Thyroid gland (tissue), 4 donors: ENCODE measurements at regions not wholly inside any gene's neighbourhood (a gene's known extent, or its start where the extent isn't known, plus 50 kb on each side); places are given as distances from the start of the nearest gene placed in this dataset.

Experiments
- DNase-seq, 2 donors: peaks; one replicate each; pipeline ENCODE4 v3.0.0-alpha.2; 2019
- H3K27ac ChIP-seq, 3 donors: fragments of 200-600 bp; sonication (generic); 1 replicate in 2 of 3; 2 replicates in 1 of 3; pipeline ENCODE4 v1.5.1; 2016 to 2019; ENCODE audit warnings: mild to moderate bottlenecking in 1 of 3, moderate library complexity in 1 of 3
- H3K27me3 ChIP-seq: fragments of 200-600 bp; sonication (generic); one replicate; pipeline ENCODE4 v1.5.1; 2019
- H3K36me3 ChIP-seq, 2 donors: fragments of 200-600 bp; sonication (generic); one replicate each; pipeline ENCODE4 v1.5.1; 2016 to 2019
- H3K4me1 ChIP-seq, 2 donors: fragments of 200-600 bp; sonication (generic); one replicate each; pipeline ENCODE4 v1.5.1; 2017 to 2019
- H3K4me3 ChIP-seq, 3 donors: fragments of 200-600 bp; sonication (generic); replicated peaks in 1 of 3; 1 replicate in 2 of 3; 2 replicates in 1 of 3; pipeline ENCODE4 v1.5.1; 2016; ENCODE audit warnings: mild to moderate bottlenecking in 1 of 3
- H3K9me3 ChIP-seq: fragments of 200-600 bp; sonication (generic); one replicate; pipeline ENCODE4 v1.5.1; 2017
- CTCF ChIP-seq, 6 experiments: fragments of 200-600 bp in 3 of 6; fragments of 450-650 bp in 3 of 6; sonication (generic) in 3 of 6; IDR thresholded peaks; one replicate each; pipeline ENCODE4 v1.5.1; 2016 to 2019; ENCODE audit warnings: antibody characterized with exemption in 6 of 6, mild to moderate bottlenecking in 2 of 6, inconsistent platforms in 1 of 6, moderate library complexity in 1 of 6
- POLR2A ChIP-seq, 2 donors: fragments of 450-650 bp; IDR thresholded peaks; one replicate each; pipeline ENCODE4 v1.6.1; 2017; ENCODE audit warnings: antibody characterized with exemption in 2 of 2, mild to moderate bottlenecking in 2 of 2, moderate library complexity in 1 of 2
- WGBS, 2 donors: methylation state at CpG; one replicate each; pipeline ENCODE4 v1.1.5; 2017; 5-methylcytosine and 5-hydroxymethylcytosine counted together
- intact Hi-C: fragments of 100-400 bp; cut with DNase I; formaldehyde crosslinking; loops from one replicate; pipeline ENCODE4 v1.15.1; 2023

GRCh38 chr5:175021841-175022625 lies 297.7 kb downstream of the MSX2 start:
- Histone ChIP-seq H3K9me3 (no peaks in the 10 kb centered on the region), H3K27me3 (no peaks in the 10 kb centered on the region), H3K4me3 (no peak overlapping the region), H3K27ac (no peak overlapping the region), H3K36me3 (no peaks in the 10 kb centered on the region), H3K4me1 (peaks cover 0 to 7% of the 10 kb centered on the region in 2 donors)
- no peak for DNase-seq
- TF ChIP-seq CTCF (IDR thresholded peaks at IDR 0.05) (no peak), POLR2A (IDR thresholded peaks at IDR 0.05) (no peak)
- intact Hi-C loops: no loop called here
- WGBS, 2 donors: 50 to 51% methylated on average over 8 of the region's 8 CpGs

- TF ChIP-seq POLR2A (IDR thresholded peaks at IDR 0.05): no peak
- TF ChIP-seq CTCF (IDR thresholded peaks at IDR 0.05): no peak
- Histone ChIP-seq H3K27ac (no peak overlapping the region), H3K36me3 (no peaks in the 10 kb centered on the region), H3K27me3 (no peaks in the 10 kb centered on the region), H3K4me3 (no peak overlapping the region), H3K9me3 (no peaks in the 10 kb centered on the region), H3K4me1 (peaks cover 0 to 7% of the 10 kb centered on the region in 2 donors)
- 74 to 84% methylated on average over 2 of the region's 2 CpGs for WGBS, 2 donors
- intact Hi-C loops: no loop called here
- DNase-seq: no peak
Measured at GRCh38 chr5:175021321-175021720, 296.9 kb downstream of the MSX2 start.

- Histone ChIP-seq H3K4me1 (no peaks in the 10 kb centered on the region), H3K27ac (no peak overlapping the region), H3K27me3 (no peaks in the 10 kb centered on the region), H3K4me3 (no peak overlapping the region), H3K36me3 (no peaks in the 10 kb centered on the region), H3K9me3 (no peaks in the 10 kb centered on the region)
- TF ChIP-seq CTCF (IDR thresholded peaks at IDR 0.05) (no peak), POLR2A (IDR thresholded peaks at IDR 0.05) (no peak)
- no peak for DNase-seq
- intact Hi-C loops: no loop called here
- WGBS, 2 donors: 74 to 84% methylated on average over 5 of the region's 5 CpGs
Measured at GRCh38 chr5:175015028-175015685, 290.8 kb downstream of the MSX2 start.

GRCh38 chr5:175013251-175013650 lies 288.9 kb downstream of the MSX2 start:
- Histone ChIP-seq H3K4me3 (no peak overlapping the region), H3K27ac (no peak overlapping the region), H3K4me1 (no peaks in the 10 kb centered on the region), H3K36me3 (no peaks in the 10 kb centered on the region), H3K27me3 (no peaks in the 10 kb centered on the region), H3K9me3 (no peaks in the 10 kb centered on the region)
- no peak for DNase-seq
- 79 to 93% methylated on average over 4 of the region's 4 CpGs for WGBS, 2 donors
- intact Hi-C loops: no loop called here
- TF ChIP-seq CTCF (IDR thresholded peaks at IDR 0.05) (no peak), POLR2A (IDR thresholded peaks at IDR 0.05) (no peak)

- intact Hi-C loops: no loop called here
- DNase-seq: no peak
- no peaks in the 10 kb centered on the region for H3K9me3 ChIP-seq
- no peaks in the 10 kb centered on the region for H3K27me3 ChIP-seq
- no peaks in the 10 kb centered on the region for H3K4me1 ChIP-seq
- H3K27ac ChIP-seq: no peak overlapping the region
- H3K4me3 ChIP-seq: no peak overlapping the region
- no peak for TF ChIP-seq CTCF (IDR thresholded peaks at IDR 0.05)
- TF ChIP-seq POLR2A (IDR thresholded peaks at IDR 0.05): no peak
- WGBS, 2 donors: 87 to 88% methylated on average over 8 of the region's 8 CpGs
- H3K36me3 ChIP-seq: no peaks in the 10 kb centered on the region
Measured at GRCh38 chr5:175012267-175012666, 287.9 kb downstream of the MSX2 start.
